DMS153 (cell line): ENCODE measurements at regions not wholly inside any gene's neighbourhood (a gene's known extent, or its start where the extent isn't known, plus 50 kb on each side); places are given as distances from the start of the nearest gene placed in this dataset.
A peak's percentile ranks its signal among the peaks of the same experiment; 100 is the strongest.
"Not testable (repeated sequence)": the region's sequence is repeated elsewhere in the genome, so short reads cannot be mapped to it uniquely, and the experiment has no call there.

Experiments
- DNase-seq: peaks from one replicate; lab custom pipeline; 2025; lab: John Stamatoyannopoulos, UW

GRCh38 chr12:75644472-75645072 lies 133.2 kb upstream of the KRR1 start:
- no peak for DNase-seq

GRCh38 chr12:75643119-75643518 lies 131.7 kb upstream of the KRR1 start:
- DNase-seq, result not testable (repeated sequence)

GRCh38 chr12:75642226-75642625 lies 130.8 kb upstream of the KRR1 start:
- no peak for DNase-seq

GRCh38 chr12:75641031-75641780 lies 129.8 kb upstream of the KRR1 start:
- no peak for DNase-seq

GRCh38 chr12:75638792-75639191 lies 127.4 kb upstream of the KRR1 start:
- no peak for DNase-seq

GRCh38 chr12:75636607-75637006 lies 125.2 kb upstream of the KRR1 start:
- DNase-seq, result no peak

GRCh38 chr12:75635606-75636444 lies 124.4 kb upstream of the KRR1 start:
- DNase-seq, result no peak

- peak; percentile 30 for DNase-seq
Measured at GRCh38 chr12:75634244-75635222, 123.1 kb upstream of the KRR1 start.

- no peak for DNase-seq
Measured at GRCh38 chr12:75633789-75634188, 122.4 kb upstream of the KRR1 start.

- DNase-seq, result peak; percentile 88
Measured at GRCh38 chr12:75632442-75632841, 121.0 kb upstream of the KRR1 start.

- no peak for DNase-seq
Measured at GRCh38 chr12:75631831-75632230, 120.4 kb upstream of the KRR1 start.

GRCh38 chr12:75630091-75630490 lies 118.7 kb upstream of the KRR1 start:
- DNase-seq, result no peak

- no peak for DNase-seq
Measured at GRCh38 chr12:75628916-75629315, 117.5 kb upstream of the KRR1 start.

GRCh38 chr12:75628511-75628910 lies 117.1 kb upstream of the KRR1 start:
- no peak for DNase-seq

GRCh38 chr12:75623631-75624154 lies 112.3 kb upstream of the KRR1 start:
- no peak for DNase-seq

GRCh38 chr12:75622492-75622891 lies 111.1 kb upstream of the KRR1 start:
- DNase-seq, result no peak

- DNase-seq, result not testable (repeated sequence)
Measured at GRCh38 chr12:75614396-75614795, 103.0 kb upstream of the KRR1 start.

- DNase-seq, result no peak
Measured at GRCh38 chr12:75613981-75614380, 102.6 kb upstream of the KRR1 start.

- DNase-seq, result no peak
Measured at GRCh38 chr12:75611041-75611440, 99.6 kb upstream of the KRR1 start.

GRCh38 chr12:75606956-75607355 lies 95.5 kb upstream of the KRR1 start:
- no peak for DNase-seq

GRCh38 chr12:75606151-75606550 lies 94.7 kb upstream of the KRR1 start:
- DNase-seq, result no peak
